ENCODE measurements at regions not wholly inside any gene's neighbourhood (a gene's known extent, or its start where the extent isn't known, plus 50 kb on each side); places are given as distances from the start of the nearest gene placed in this dataset.

- no peak overlapping the region for H4K5ac ChIP-seq (ENCODE audit: low read length)
- H3K56ac ChIP-seq (ENCODE audit: low read length): no peak overlapping the region
- H3K18ac ChIP-seq (ENCODE audit: low read length): no peak overlapping the region
- no peak overlapping the region for H3K4me2 ChIP-seq (ENCODE audit: low read length)
- no peak overlapping the region for H3K23ac ChIP-seq (ENCODE audit: low read length)
- no peak overlapping the region for H2BK15ac ChIP-seq (replicated peaks; ENCODE audit: low read depth)
- H3K27me3 ChIP-seq (ENCODE audit: insufficient read depth, low read length, poor library complexity): no peaks in the 10 kb centered on the region
- WGBS (ENCODE audit: extremely low coverage, insufficient coverage, low lambda C conversion rate): no CpG with 5 or more reads among the region's 4 CpGs
- no peaks in the 10 kb centered on the region for H3K4me1 ChIP-seq (ENCODE audit: control insufficient read depth, low read depth, low read length)
- no peaks in the 10 kb centered on the region for H3K36me3 ChIP-seq (ENCODE audit: control insufficient read depth, insufficient read depth, low read length)
- H2BK120ac ChIP-seq (ENCODE audit: low read depth, low read length): no peak overlapping the region
- no peak overlapping the region for H3K4me3 ChIP-seq (ENCODE audit: low read length)
- H3K9ac ChIP-seq (ENCODE audit: low read length): no peak overlapping the region
- no peaks in the 10 kb centered on the region for H3K79me1 ChIP-seq (ENCODE audit: low read length)
- no peak overlapping the region for H2BK5ac ChIP-seq (ENCODE audit: low read length)
- no peak overlapping the region for H2AK5ac ChIP-seq (ENCODE audit: low read length)
- no peak overlapping the region for H4K8ac ChIP-seq (ENCODE audit: low read depth, low read length)
- no peak overlapping the region for H3K27ac ChIP-seq (ENCODE audit: low read depth, low read length)
- H3K79me2 ChIP-seq (ENCODE audit: control insufficient read depth, insufficient read depth, low read length): no peaks in the 10 kb centered on the region
- H3K4ac ChIP-seq (ENCODE audit: low read depth, low read length): no peak overlapping the region
- no peak for DNase-seq
Observed at GRCh38 chr3:174336784-174337183, 522.4 kb upstream of the NAALADL2 start.

GRCh38 chr3:174337227-174337626 is 521.9 kb upstream of the NAALADL2 start:
- H3K4me2 ChIP-seq (ENCODE audit: low read length): no peak overlapping the region
- no peak overlapping the region for H2AK5ac ChIP-seq (ENCODE audit: low read length)
- H3K27me3 ChIP-seq (ENCODE audit: insufficient read depth, low read length, poor library complexity): no peaks in the 10 kb centered on the region
- H3K56ac ChIP-seq (ENCODE audit: low read length): no peak overlapping the region
- H3K18ac ChIP-seq (ENCODE audit: low read length): no peak overlapping the region
- no peak overlapping the region for H3K4ac ChIP-seq (ENCODE audit: low read depth, low read length)
- no peak overlapping the region for H2BK5ac ChIP-seq (ENCODE audit: low read length)
- no peak overlapping the region for H4K8ac ChIP-seq (ENCODE audit: low read depth, low read length)
- H3K23ac ChIP-seq (ENCODE audit: low read length): no peak overlapping the region
- H3K36me3 ChIP-seq (ENCODE audit: control insufficient read depth, insufficient read depth, low read length): no peaks in the 10 kb centered on the region
- no peaks in the 10 kb centered on the region for H3K4me1 ChIP-seq (ENCODE audit: control insufficient read depth, low read depth, low read length)
- H2BK15ac ChIP-seq (replicated peaks; ENCODE audit: low read depth): no peak overlapping the region
- H3K79me2 ChIP-seq (ENCODE audit: control insufficient read depth, insufficient read depth, low read length): no peaks in the 10 kb centered on the region
- H3K9ac ChIP-seq (ENCODE audit: low read length): no peak overlapping the region
- H4K5ac ChIP-seq (ENCODE audit: low read length): no peak overlapping the region
- no peak overlapping the region for H3K27ac ChIP-seq (ENCODE audit: low read depth, low read length)
- H3K4me3 ChIP-seq (ENCODE audit: low read length): no peak overlapping the region
- no peak overlapping the region for H2BK120ac ChIP-seq (ENCODE audit: low read depth, low read length)
- no peak for DNase-seq
- no peaks in the 10 kb centered on the region for H3K79me1 ChIP-seq (ENCODE audit: low read length)
- no CpG with 5 or more reads among the region's 4 CpGs for WGBS (ENCODE audit: extremely low coverage, insufficient coverage, low lambda C conversion rate)

GRCh38 chr3:174340624-174341587 is 518.2 kb upstream of the NAALADL2 start:
- H3K27ac ChIP-seq (ENCODE audit: low read depth, low read length): no peak overlapping the region

GRCh38 chr3:174342171-174342570 is 517.0 kb upstream of the NAALADL2 start:
- Histone ChIP-seq H3K9ac (ENCODE audit: low read length) (no peak overlapping the region), H3K4me3 (ENCODE audit: low read length) (no peak overlapping the region), H3K36me3 (ENCODE audit: control insufficient read depth, insufficient read depth, low read length) (no peaks in the 10 kb centered on the region), H3K4ac (ENCODE audit: low read depth, low read length) (no peak overlapping the region), H3K56ac (ENCODE audit: low read length) (no peak overlapping the region), H3K79me1 (ENCODE audit: low read length) (no peaks in the 10 kb centered on the region), H3K27me3 (ENCODE audit: insufficient read depth, low read length, poor library complexity) (no peaks in the 10 kb centered on the region), H3K18ac (ENCODE audit: low read length) (no peak overlapping the region), H3K79me2 (ENCODE audit: control insufficient read depth, insufficient read depth, low read length) (no peaks in the 10 kb centered on the region), H4K8ac (ENCODE audit: low read depth, low read length) (no peak overlapping the region), H2BK120ac (ENCODE audit: low read depth, low read length) (no peak overlapping the region), H2BK5ac (ENCODE audit: low read length) (no peak overlapping the region), H3K4me1 (ENCODE audit: control insufficient read depth, low read depth, low read length) (no peaks in the 10 kb centered on the region), H3K23ac (ENCODE audit: low read length) (no peak overlapping the region), H2AK5ac (ENCODE audit: low read length) (no peak overlapping the region), H2BK15ac (replicated peaks; ENCODE audit: low read depth) (no peak overlapping the region), H3K4me2 (ENCODE audit: low read length) (no peak overlapping the region), H4K5ac (ENCODE audit: low read length) (no peak overlapping the region), H3K27ac (ENCODE audit: low read depth, low read length) (no peak overlapping the region)
- DNase-seq: no peak
- no CpG with 5 or more reads among the region's 2 CpGs for WGBS (ENCODE audit: extremely low coverage, insufficient coverage, low lambda C conversion rate)

More at GRCh38 chr3:174340624-174341587, 518.2 kb upstream of the NAALADL2 start:
- Histone ChIP-seq H3K36me3 (ENCODE audit: control insufficient read depth, insufficient read depth, low read length) (no peaks in the 10 kb centered on the region), H2AK5ac (ENCODE audit: low read length) (no peak overlapping the region), H3K79me2 (ENCODE audit: control insufficient read depth, insufficient read depth, low read length) (no peaks in the 10 kb centered on the region), H3K18ac (ENCODE audit: low read length) (no peak overlapping the region), H3K56ac (ENCODE audit: low read length) (no peak overlapping the region), H3K23ac (ENCODE audit: low read length) (no peak overlapping the region), H4K8ac (ENCODE audit: low read depth, low read length) (no peak overlapping the region), H3K4ac (ENCODE audit: low read depth, low read length) (no peak overlapping the region), H4K5ac (ENCODE audit: low read length) (no peak overlapping the region), H3K4me2 (ENCODE audit: low read length) (no peak overlapping the region), H3K4me1 (ENCODE audit: control insufficient read depth, low read depth, low read length) (no peaks in the 10 kb centered on the region), H2BK15ac (replicated peaks; ENCODE audit: low read depth) (no peak overlapping the region), H3K27me3 (ENCODE audit: insufficient read depth, low read length, poor library complexity) (no peaks in the 10 kb centered on the region), H2BK5ac (ENCODE audit: low read length) (no peak overlapping the region), H3K9ac (ENCODE audit: low read length) (no peak overlapping the region), H2BK120ac (ENCODE audit: low read depth, low read length) (no peak overlapping the region), H3K79me1 (ENCODE audit: low read length) (no peaks in the 10 kb centered on the region), H3K4me3 (ENCODE audit: low read length) (no peak overlapping the region)
- no peak for DNase-seq
- no CpG with 5 or more reads among the region's 3 CpGs for WGBS (ENCODE audit: extremely low coverage, insufficient coverage, low lambda C conversion rate)

GRCh38 chr3:174342941-174343501 is 516.1 kb upstream of the NAALADL2 start:
- H3K79me2 ChIP-seq (ENCODE audit: control insufficient read depth, insufficient read depth, low read length): no peaks in the 10 kb centered on the region
- no peak overlapping the region for H2AK5ac ChIP-seq (ENCODE audit: low read length)
- no peak overlapping the region for H3K4me2 ChIP-seq (ENCODE audit: low read length)
- H3K36me3 ChIP-seq (ENCODE audit: control insufficient read depth, insufficient read depth, low read length): no peaks in the 10 kb centered on the region
- no peak overlapping the region for H2BK15ac ChIP-seq (replicated peaks; ENCODE audit: low read depth)
- no peak overlapping the region for H4K8ac ChIP-seq (ENCODE audit: low read depth, low read length)
- no peaks in the 10 kb centered on the region for H3K79me1 ChIP-seq (ENCODE audit: low read length)
- H3K4me3 ChIP-seq (ENCODE audit: low read length): no peak overlapping the region
- no peak overlapping the region for H2BK5ac ChIP-seq (ENCODE audit: low read length)
- H2BK120ac ChIP-seq (ENCODE audit: low read depth, low read length): no peak overlapping the region
- no peak overlapping the region for H3K18ac ChIP-seq (ENCODE audit: low read length)
- no peaks in the 10 kb centered on the region for H3K27me3 ChIP-seq (ENCODE audit: insufficient read depth, low read length, poor library complexity)
- H3K4me1 ChIP-seq (ENCODE audit: control insufficient read depth, low read depth, low read length): no peaks in the 10 kb centered on the region
- no peak overlapping the region for H3K27ac ChIP-seq (ENCODE audit: low read depth, low read length)
- WGBS (ENCODE audit: extremely low coverage, insufficient coverage, low lambda C conversion rate): no CpG with 5 or more reads among the region's 3 CpGs
- no peak for DNase-seq
- no peak overlapping the region for H3K9ac ChIP-seq (ENCODE audit: low read length)
- H3K4ac ChIP-seq (ENCODE audit: low read depth, low read length): no peak overlapping the region
- no peak overlapping the region for H3K56ac ChIP-seq (ENCODE audit: low read length)
- no peak overlapping the region for H3K23ac ChIP-seq (ENCODE audit: low read length)
- no peak overlapping the region for H4K5ac ChIP-seq (ENCODE audit: low read length)

Data from mesendoderm (in vitro differentiated cells).